Spinal cord (tissue), 9 donors: ENCODE measurements at regions not wholly inside any gene's neighbourhood (a gene's known extent, or its start where the extent isn't known, plus 50 kb on each side); places are given as distances from the start of the nearest gene placed in this dataset.
"Not testable (repeated sequence)": the region's sequence is repeated elsewhere in the genome, so short reads cannot be mapped to it uniquely, and the experiment has no call there.

Source experiments
- DNase-seq, 6 donors: peaks; one replicate each; pipeline versions ENCODE4 v3.0.0 to v3.0.0-alpha.2; 2013 to 2015; ENCODE audit warnings: low spot score in 6 of 6, low read depth in 4 of 6
- H3K27ac ChIP-seq: one replicate; pipeline ENCODE4 v1.5.1; 2013; ENCODE audit warnings: low read depth, low read length, control low read depth
- H3K27me3 ChIP-seq: one replicate; pipeline ENCODE4 v1.6.1; 2013; ENCODE audit warnings: low read length; ENCODE audit not compliant: control insufficient read depth, insufficient read depth
- H3K36me3 ChIP-seq: one replicate; pipeline ENCODE4 v1.6.1; 2013; ENCODE audit warnings: low read length; ENCODE audit not compliant: control insufficient read depth, insufficient read depth
- H3K4me1 ChIP-seq: one replicate; pipeline ENCODE4 v1.6.1; 2013; ENCODE audit warnings: low read length; ENCODE audit not compliant: control insufficient read depth, insufficient read depth
- H3K4me3 ChIP-seq: one replicate; pipeline ENCODE4 v1.5.1; 2013; ENCODE audit warnings: low read depth, low read length, control low read depth
- H3K9me3 ChIP-seq: one replicate; pipeline ENCODE4 v1.6.1; 2013; ENCODE audit warnings: low read length; ENCODE audit not compliant: control insufficient read depth, insufficient read depth
- WGBS: methylation state at CpG from one replicate; pipeline ENCODE4 v1.1.5; 2013; ENCODE audit warnings: missing lambda C conversion rate; ENCODE audit not compliant: insufficient coverage; 5-methylcytosine and 5-hydroxymethylcytosine counted together
- donor health status: healthy.

- Histone ChIP-seq H3K36me3 (no peaks in the 10 kb centered on the region), H3K9me3 (no peaks in the 10 kb centered on the region), H3K4me3 (peak overlapping the region; percentile 10), H3K27me3 (no peaks in the 10 kb centered on the region), H3K4me1 (no peaks in the 10 kb centered on the region), H3K27ac (peak overlapping the region; percentile 6)
- WGBS: no CpG with 5 or more reads among the region's 5 CpGs
- peak in 5 of 6 donors; percentile 15 to 82 (median 28) for DNase-seq
Measured at GRCh38 chr2:78780256-78780655, 245.2 kb upstream of the REG3G start.

DNA sequence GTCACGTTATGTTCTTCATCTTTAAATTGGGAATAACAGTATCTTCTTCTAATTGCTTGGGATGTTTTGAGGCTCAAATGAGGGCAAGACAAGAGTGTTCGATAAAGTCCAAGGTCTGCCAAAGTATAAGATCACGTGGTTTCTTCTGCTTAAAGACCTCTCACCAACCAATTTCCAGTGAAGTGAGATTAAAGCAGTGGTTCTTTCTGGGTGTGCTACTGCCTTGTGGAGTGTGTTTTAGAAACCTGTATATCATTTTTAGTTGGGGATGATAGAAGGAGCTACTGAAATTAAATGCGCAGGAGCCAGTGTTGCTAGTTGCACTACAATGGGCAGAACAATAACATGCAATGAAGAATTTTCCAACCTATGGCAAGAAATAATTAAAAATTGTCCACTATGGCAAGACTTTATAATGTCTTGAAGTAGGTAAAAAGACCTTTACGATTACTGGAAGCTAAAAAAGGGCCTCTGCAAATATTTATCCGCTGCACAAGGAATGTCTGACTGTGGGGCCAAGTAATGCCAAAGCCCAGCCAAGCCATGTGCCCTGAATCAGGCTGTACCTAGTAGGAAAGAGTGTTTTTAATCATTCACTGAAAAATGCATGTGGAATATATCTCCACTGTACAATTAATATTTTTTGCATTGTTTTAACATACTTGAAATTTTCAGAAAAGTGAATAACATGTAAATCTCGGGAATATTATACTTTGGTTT, 244.5 kb upstream of the REG3G start:
- Histone ChIP-seq H3K4me3 (no peak overlapping the region), H3K36me3 (no peaks in the 10 kb centered on the region), H3K4me1 (no peaks in the 10 kb centered on the region), H3K9me3 (no peaks in the 10 kb centered on the region), H3K27ac (no peak overlapping the region), H3K27me3 (no peaks in the 10 kb centered on the region)
- DNase-seq: peak in 1 of 6 donors; percentile 5
- WGBS: 90% methylated on average over 4 of the region's 7 CpGs

DNA sequence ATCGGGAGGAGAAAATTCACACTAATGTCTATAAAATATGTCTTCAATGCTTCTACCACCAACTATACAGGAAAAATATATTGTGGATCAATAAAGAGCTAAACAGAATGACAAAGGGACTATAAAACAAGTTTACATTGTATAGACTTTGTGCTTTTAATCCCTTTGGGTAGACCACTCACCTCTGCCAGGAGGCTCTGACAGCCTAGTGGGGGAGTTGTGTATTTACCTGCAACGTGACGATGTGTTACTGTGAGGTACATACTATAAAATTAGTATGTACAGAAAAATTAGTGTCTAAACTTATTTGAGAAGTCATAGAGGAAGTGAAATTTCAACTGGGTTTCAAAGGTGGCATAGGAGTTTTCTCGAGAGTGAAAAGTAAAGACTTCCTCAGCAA, 243.3 kb upstream of the REG3G start:
- Histone ChIP-seq H3K4me1 (no peaks in the 10 kb centered on the region), H3K27me3 (no peaks in the 10 kb centered on the region), H3K4me3 (no peak overlapping the region), H3K9me3 (no peaks in the 10 kb centered on the region), H3K27ac (no peak overlapping the region), H3K36me3 (no peaks in the 10 kb centered on the region)
- WGBS: no CpG with 5 or more reads among the region's 4 CpGs
- DNase-seq: no peak

- Histone ChIP-seq H3K4me1 (no peaks in the 10 kb centered on the region), H3K36me3 (no peaks in the 10 kb centered on the region), H3K27ac (no peak overlapping the region), H3K27me3 (no peaks in the 10 kb centered on the region), H3K4me3 (no peak overlapping the region), H3K9me3 (no peaks in the 10 kb centered on the region)
- DNase-seq: no peak
- 79% methylated on average over 1 of the region's 3 CpGs for WGBS
Measured at GRCh38 chr2:78811955-78812610, 213.4 kb upstream of the REG3G start.

DNA sequence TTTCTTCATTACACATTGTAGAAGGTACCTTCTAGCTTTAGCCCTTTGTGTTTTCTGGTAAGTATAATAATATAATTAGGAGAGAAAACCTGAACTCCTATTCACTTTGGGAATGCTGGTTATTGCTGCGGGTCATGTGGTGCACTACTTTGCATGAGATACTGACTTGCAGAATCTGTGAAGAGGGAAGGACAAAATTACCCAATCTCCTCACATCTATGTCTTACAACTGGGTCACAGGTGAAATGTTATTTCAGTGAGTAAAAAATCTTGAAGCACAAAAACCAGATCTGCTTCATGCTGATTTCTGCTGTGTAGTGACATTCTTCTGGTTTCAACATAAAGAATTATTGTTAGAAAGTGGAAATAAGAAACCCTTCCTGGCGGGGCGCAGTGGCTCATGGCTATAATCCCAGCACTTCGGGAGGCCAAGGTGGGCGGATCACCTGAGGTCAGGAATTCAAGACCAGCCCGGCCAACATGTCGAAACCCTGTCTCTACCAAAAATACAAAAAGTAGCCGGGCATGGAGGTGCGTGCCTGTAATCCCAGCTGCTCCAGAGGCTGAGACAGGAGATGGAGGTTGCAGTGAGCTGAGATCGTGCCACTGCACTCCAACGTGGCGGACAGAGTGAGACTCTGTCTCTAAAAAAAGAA, 211.0 kb upstream of the REG3G start:
- 95% methylated on average over 7 of the region's 12 CpGs for WGBS
- Histone ChIP-seq H3K9me3 (no peaks in the 10 kb centered on the region), H3K36me3 (no peaks in the 10 kb centered on the region), H3K4me3 (no peak overlapping the region), H3K27me3 (no peaks in the 10 kb centered on the region), H3K27ac (no peak overlapping the region), H3K4me1 (no peaks in the 10 kb centered on the region)
- DNase-seq: no peak

DNA sequence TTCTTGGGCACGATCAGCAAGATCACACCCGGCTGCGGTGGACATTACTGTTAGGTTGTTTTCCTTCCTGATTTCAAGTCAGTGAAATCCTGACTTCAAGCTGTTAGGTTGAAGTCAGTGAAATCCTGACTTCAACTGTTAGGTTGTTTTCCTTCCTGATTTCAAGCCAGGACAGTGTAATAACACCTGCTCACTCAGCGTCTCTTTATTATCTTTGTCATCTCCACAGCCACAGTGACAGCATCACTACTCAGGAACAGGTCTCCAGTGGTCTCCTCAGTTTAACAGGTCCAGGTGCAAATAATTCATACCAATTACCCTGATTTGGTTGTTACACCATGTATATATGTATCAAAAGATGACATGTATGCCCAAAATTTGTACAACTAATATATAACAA, 208.1 kb upstream of the REG3G start:
- Histone ChIP-seq H3K27me3 (no peaks in the 10 kb centered on the region), H3K27ac (no peak overlapping the region), H3K4me3 (no peak overlapping the region), H3K9me3 (no peaks in the 10 kb centered on the region), H3K36me3 (no peaks in the 10 kb centered on the region), H3K4me1 (no peaks in the 10 kb centered on the region)
- 65% methylated on average over 3 of the region's 4 CpGs for WGBS
- peak in 1 of 6 donors; percentile 11 for DNase-seq

DNA sequence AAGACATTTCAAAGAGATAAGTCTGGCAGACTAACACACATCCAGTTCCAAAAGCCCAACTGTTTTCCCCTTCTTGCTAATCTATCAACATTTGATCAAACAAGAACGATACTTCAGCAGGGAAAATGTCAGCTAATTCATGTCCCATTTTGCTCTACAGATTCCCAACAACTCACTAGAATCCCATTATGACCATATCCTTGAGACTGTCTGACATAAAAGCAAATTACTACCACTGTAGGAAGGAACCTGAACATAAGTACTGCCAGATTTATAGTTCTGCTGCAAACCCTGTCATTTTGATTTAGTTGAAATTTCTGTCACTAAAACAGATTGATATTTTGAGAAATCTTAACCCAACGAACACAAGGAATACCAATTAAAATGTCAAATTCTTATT, 193.0 kb upstream of the REG3G start:
- WGBS: 70% methylated on average over 1 of the region's 2 CpGs
- no peaks in the 10 kb centered on the region for H3K36me3 ChIP-seq
- no peaks in the 10 kb centered on the region for H3K4me1 ChIP-seq
- H3K4me3 ChIP-seq: no peak overlapping the region
- H3K27me3 ChIP-seq: no peaks in the 10 kb centered on the region
- DNase-seq: peak in 1 of 6 donors; percentile 41
- no peak overlapping the region for H3K27ac ChIP-seq
- H3K9me3 ChIP-seq: no peaks in the 10 kb centered on the region

DNA sequence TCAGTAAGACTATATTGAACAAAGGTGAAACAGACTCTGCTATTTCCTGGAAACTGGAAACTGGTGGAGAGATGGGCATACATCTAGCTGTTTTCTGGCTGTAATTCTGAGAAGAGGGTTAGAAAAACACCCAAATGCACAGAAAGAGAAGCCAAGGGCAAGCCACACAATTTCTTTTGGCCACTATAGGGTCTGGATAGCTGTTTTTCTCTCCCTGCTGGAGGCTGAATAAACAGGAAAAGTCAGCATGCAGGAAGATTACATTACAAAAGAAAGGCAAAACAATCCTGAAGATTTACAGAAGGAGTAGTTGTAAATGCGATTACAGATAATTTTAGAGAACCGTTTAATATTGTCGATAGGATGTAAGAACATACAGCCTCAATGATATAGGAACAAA, 186.2 kb upstream of the REG3G start:
- WGBS: no CpG with 5 or more reads among the region's 3 CpGs
- Histone ChIP-seq H3K27me3 (no peaks in the 10 kb centered on the region), H3K9me3 (no peaks in the 10 kb centered on the region), H3K4me3 (no peak overlapping the region), H3K4me1 (no peaks in the 10 kb centered on the region), H3K27ac (peak overlapping the region; percentile 2), H3K36me3 (no peaks in the 10 kb centered on the region)
- DNase-seq: peak in 1 of 6 donors; percentile 43

DNA sequence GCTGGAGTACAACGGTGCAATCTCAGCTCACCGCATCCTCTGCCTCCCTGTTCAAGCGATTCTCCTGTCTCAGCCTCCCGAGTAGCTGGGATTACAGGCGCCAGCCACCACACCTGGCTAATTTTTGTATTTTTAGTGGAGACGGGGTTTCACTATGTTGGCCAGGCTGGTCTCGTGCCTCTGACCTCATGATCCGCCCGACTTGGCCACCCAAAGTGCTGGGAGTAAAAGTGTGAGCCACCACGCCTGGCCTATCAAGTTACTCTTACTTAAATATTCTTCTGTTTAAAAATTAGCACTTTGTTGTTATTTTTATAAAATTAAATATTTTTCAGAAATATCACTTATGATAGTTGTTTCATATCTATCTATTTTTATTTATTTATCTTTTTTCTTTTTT, 185.2 kb upstream of the REG3G start:
- not testable (repeated sequence) for H3K27me3 ChIP-seq, H3K27ac ChIP-seq
- whole genome bisulfite sequencing: 80% methylated on average over 1 of the region's 10 CpGs

More for the DNA sequence above, 185.2 kb upstream of the REG3G start:
- not testable (repeated sequence) for H3K4me3 ChIP-seq, H3K9me3 ChIP-seq, H3K36me3 ChIP-seq, DNase-seq, H3K4me1 ChIP-seq
